ENCODE measurements at regions not wholly inside any gene's neighbourhood (a gene's known extent, or its start where the extent isn't known, plus 50 kb on each side); places are given as distances from the start of the nearest gene placed in this dataset.

DNA sequence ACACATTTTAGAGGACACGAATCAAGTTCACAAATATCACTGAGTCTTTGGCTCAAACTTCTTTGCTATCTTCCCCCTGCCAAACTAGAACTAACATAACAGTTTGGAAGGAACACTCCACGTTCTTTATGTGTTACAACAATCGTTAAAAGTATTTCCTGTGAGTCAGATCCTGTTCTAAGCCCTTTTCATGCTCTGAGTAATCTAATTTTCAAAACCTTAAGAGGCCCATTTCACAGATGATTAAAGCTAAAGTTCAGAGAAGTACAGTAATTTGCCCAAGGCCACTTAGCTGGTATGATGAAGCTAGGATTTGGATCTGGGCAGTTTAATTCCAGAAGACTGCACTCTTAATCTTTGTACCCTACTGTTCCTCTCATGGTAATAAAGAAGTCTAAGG is 854.4 kb upstream of the INTU start:
- Histone ChIP-seq H3K4me2 (ENCODE audit: low read length) (peak overlapping the region; percentile 33), H3K4me3 (ENCODE audit: low read length) (no peak overlapping the region), H3K9me3 (ENCODE audit: insufficient read depth, low read length) (no peaks in the 10 kb centered on the region), H2AFZ (ENCODE audit: low read depth, low read length) (0 out of 2 replicates have a peak overlapping the region, but pooled peaks have one; percentile 56), H3K4me1 (ENCODE audit: low read length) (peaks cover 8% of the 10 kb centered on the region), H3K36me3 (replicated peaks; ENCODE audit: low read depth, low read length) (no peaks in the 10 kb centered on the region), H3K9ac (ENCODE audit: low read length) (no peak overlapping the region), H3K27ac (ENCODE audit: low read length) (no peak overlapping the region), H3K27me3 (ENCODE audit: low read depth, low read length) (no peaks in the 10 kb centered on the region), H3K79me2 (ENCODE audit: low read length) (no peaks in the 10 kb centered on the region), H4K20me1 (ENCODE audit: insufficient read depth, low read length) (no peaks in the 10 kb centered on the region)
- TF ChIP-seq EZH2phosphoT487 (IDR thresholded peaks at IDR 0.05; ENCODE audit: low read depth) (no peak), CTCF (IDR thresholded peaks at IDR 0.05; ENCODE audit: low read depth, low read length) (no peak)

DNA sequence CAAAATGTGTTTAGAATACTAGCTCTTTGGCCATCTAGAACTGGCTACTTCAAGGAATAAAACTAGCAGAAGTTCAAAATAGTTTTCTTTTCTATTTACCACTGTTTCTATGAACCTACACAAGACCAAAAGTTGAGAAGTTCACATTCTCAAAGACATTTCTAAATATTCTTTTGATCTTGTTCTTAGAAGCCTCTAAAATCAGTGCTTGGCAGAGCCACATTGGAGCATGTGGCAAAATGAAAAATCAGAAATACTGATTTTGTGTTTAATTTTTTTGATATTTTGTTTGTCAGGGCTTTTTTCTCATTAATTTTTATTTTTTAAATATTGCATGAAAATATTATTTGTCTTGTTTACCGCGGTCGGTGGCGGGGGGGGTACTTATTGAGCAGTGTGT is 853.8 kb upstream of the INTU start:
- Histone ChIP-seq H3K4me2 (ENCODE audit: low read length) (no peak overlapping the region), H2AFZ (ENCODE audit: low read depth, low read length) (no peak overlapping the region), H3K27me3 (ENCODE audit: low read depth, low read length) (no peaks in the 10 kb centered on the region), H3K9me3 (ENCODE audit: insufficient read depth, low read length) (no peaks in the 10 kb centered on the region), H3K4me3 (ENCODE audit: low read length) (no peak overlapping the region), H3K9ac (ENCODE audit: low read length) (no peak overlapping the region), H3K4me1 (ENCODE audit: low read length) (peaks cover 8% of the 10 kb centered on the region), H3K36me3 (replicated peaks; ENCODE audit: low read depth, low read length) (no peaks in the 10 kb centered on the region), H3K27ac (ENCODE audit: low read length) (no peak overlapping the region), H4K20me1 (ENCODE audit: insufficient read depth, low read length) (no peaks in the 10 kb centered on the region), H3K79me2 (ENCODE audit: low read length) (no peaks in the 10 kb centered on the region)
- TF ChIP-seq EZH2phosphoT487 (IDR thresholded peaks at IDR 0.05; ENCODE audit: low read depth) (no peak), CTCF (IDR thresholded peaks at IDR 0.05; ENCODE audit: low read depth, low read length) (no peak)

DNA sequence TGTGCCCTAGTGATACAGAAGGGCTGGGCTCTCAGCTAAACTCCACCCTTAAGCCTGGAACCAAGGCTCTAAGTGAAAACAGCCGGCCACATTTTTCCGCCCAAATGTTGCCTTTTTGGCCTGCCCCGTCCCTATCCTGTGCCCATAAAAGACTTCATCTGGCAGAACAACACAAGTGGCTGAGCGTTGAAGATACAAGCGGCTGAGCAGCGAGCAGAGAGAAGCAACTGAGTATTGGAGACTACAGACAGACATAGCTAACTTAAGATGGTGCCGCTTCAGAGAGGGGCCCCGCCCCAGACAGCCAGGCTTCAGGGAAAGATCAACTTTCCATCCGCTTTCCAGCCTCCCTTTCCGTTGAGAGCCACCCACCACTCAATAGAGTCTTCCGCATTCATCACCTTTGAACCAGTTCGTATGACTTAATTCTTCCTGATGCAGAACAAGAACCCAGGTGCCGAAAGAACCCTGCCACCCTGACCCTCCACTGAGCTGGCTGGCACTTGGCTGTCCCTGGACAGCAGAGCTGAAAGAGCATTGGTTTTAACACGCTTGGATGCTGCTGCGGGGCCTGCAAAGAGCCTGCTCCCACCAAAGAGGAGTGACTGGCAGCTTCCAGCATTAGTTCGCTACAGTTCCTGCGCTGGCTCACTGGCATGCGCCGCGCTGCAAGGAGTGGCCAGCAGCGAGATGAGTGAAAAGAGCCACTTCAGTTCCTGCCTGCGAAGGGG is 853.2 kb upstream of the INTU start:
- H3K27me3 ChIP-seq (ENCODE audit: low read depth, low read length) = no peaks in the 10 kb centered on the region
- no peaks in the 10 kb centered on the region for H3K9me3 ChIP-seq (ENCODE audit: insufficient read depth, low read length)
- no peaks in the 10 kb centered on the region for H3K79me2 ChIP-seq (ENCODE audit: low read length)
- TF ChIP-seq CTCF (IDR thresholded peaks at IDR 0.05; ENCODE audit: low read depth, low read length) (no peak), EZH2phosphoT487 (IDR thresholded peaks at IDR 0.05; ENCODE audit: low read depth) (no peak)
- H3K4me2 ChIP-seq (ENCODE audit: low read length) = no peak overlapping the region
- no peak overlapping the region for H3K27ac ChIP-seq (ENCODE audit: low read length)
- H3K36me3 ChIP-seq (replicated peaks; ENCODE audit: low read depth, low read length) = no peaks in the 10 kb centered on the region
- peaks cover 8% of the 10 kb centered on the region for H3K4me1 ChIP-seq (ENCODE audit: low read length)
- no peaks in the 10 kb centered on the region for H4K20me1 ChIP-seq (ENCODE audit: insufficient read depth, low read length)
- H3K9ac ChIP-seq (ENCODE audit: low read length) = no peak overlapping the region
- H2AFZ ChIP-seq (ENCODE audit: low read depth, low read length) = no peak overlapping the region
- H3K4me3 ChIP-seq (ENCODE audit: low read length) = no peak overlapping the region

GRCh38 chr4:126783191-126783590 is 849.6 kb upstream of the INTU start:
- H4K20me1 ChIP-seq (ENCODE audit: insufficient read depth, low read length) = no peaks in the 10 kb centered on the region

More at GRCh38 chr4:126783191-126783590, 849.6 kb upstream of the INTU start:
- TF ChIP-seq EZH2phosphoT487 (IDR thresholded peaks at IDR 0.05; ENCODE audit: low read depth) = no peak
- Histone ChIP-seq H3K9ac (ENCODE audit: low read length) (no peak overlapping the region), H3K4me3 (ENCODE audit: low read length) (no peak overlapping the region), H3K79me2 (ENCODE audit: low read length) (no peaks in the 10 kb centered on the region), H3K27ac (ENCODE audit: low read length) (no peak overlapping the region), H3K27me3 (ENCODE audit: low read depth, low read length) (no peaks in the 10 kb centered on the region), H3K36me3 (replicated peaks; ENCODE audit: low read depth, low read length) (no peaks in the 10 kb centered on the region), H3K4me2 (ENCODE audit: low read length) (no peak overlapping the region), H3K4me1 (ENCODE audit: low read length) (peaks cover 7% of the 10 kb centered on the region), H2AFZ (ENCODE audit: low read depth, low read length) (no peak overlapping the region), H3K9me3 (ENCODE audit: insufficient read depth, low read length) (no peaks in the 10 kb centered on the region)
